Fibroblast of lung (primary cell): ENCODE measurements at regions not wholly inside any gene's neighbourhood (a gene's known extent, or its start where the extent isn't known, plus 50 kb on each side); places are given as distances from the start of the nearest gene placed in this dataset.

Experiments
- EZH2 ChIP-seq: IDR thresholded peaks from 2 replicates; pipeline ENCODE4 v1.5.1; 2012; ENCODE audit warnings: low read length, control low read depth, mild to moderate bottlenecking; ENCODE audit errors: missing control alignments
- TF ChIP-seq, protein P1 (sequence below), 2 donors: IDR thresholded peaks in 1 of 2; conservative IDR thresholded peaks in 1 of 2; 1 replicate in 1 of 2; 2 replicates in 1 of 2; pipeline ENCODE4 v1.5.1; 2011 to 2012; ENCODE audit warnings: low read length in 2 of 2, control low read depth in 1 of 2, inconsistent platforms in 1 of 2, low read depth in 1 of 2, mild to moderate bottlenecking in 1 of 2

DNA sequence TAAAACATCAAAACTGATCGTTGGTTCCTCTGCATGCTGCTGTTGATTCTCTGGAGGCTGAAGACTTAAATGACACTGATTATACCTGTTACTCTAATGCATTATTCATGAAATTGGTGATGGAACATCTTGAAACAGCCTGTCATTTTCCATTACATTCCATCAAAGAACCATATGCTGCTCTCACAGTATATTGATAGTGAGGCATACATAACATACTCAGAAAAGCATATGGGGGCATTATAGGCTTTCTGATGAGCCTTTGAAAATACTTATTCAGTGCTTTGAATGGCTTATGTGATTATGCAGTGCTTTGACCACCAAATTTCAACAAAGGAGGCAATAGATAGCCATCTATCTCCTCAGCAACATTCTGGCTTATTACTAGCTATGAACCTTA, 392.1 kb downstream of the CDH19 start:
- TF ChIP-seq EZH2, result no peak
- TF ChIP-seq, protein P1, sequence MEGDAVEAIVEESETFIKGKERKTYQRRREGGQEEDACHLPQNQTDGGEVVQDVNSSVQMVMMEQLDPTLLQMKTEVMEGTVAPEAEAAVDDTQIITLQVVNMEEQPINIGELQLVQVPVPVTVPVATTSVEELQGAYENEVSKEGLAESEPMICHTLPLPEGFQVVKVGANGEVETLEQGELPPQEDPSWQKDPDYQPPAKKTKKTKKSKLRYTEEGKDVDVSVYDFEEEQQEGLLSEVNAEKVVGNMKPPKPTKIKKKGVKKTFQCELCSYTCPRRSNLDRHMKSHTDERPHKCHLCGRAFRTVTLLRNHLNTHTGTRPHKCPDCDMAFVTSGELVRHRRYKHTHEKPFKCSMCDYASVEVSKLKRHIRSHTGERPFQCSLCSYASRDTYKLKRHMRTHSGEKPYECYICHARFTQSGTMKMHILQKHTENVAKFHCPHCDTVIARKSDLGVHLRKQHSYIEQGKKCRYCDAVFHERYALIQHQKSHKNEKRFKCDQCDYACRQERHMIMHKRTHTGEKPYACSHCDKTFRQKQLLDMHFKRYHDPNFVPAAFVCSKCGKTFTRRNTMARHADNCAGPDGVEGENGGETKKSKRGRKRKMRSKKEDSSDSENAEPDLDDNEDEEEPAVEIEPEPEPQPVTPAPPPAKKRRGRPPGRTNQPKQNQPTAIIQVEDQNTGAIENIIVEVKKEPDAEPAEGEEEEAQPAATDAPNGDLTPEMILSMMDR (conservative IDR thresholded peaks at IDR 0.05 in 1 of 2, IDR thresholded peaks at IDR 0.05 in 1 of 2; ENCODE audit: low read depth in 1 of 2, low read length in 2 of 2), result no peak
